Glomerular visceral epithelial cell (primary cell): ENCODE measurements at regions not wholly inside any gene's neighbourhood (a gene's known extent, or its start where the extent isn't known, plus 50 kb on each side); places are given as distances from the start of the nearest gene placed in this dataset.
"Not testable (repeated sequence)": the region's sequence is repeated elsewhere in the genome, so short reads cannot be mapped to it uniquely, and the experiment has no call there.

Experiments used
- DNase-seq: peaks from one replicate; pipeline ENCODE4 v3.0.0-alpha.2; 2016; ENCODE audit errors: extremely low spot score

DNA sequence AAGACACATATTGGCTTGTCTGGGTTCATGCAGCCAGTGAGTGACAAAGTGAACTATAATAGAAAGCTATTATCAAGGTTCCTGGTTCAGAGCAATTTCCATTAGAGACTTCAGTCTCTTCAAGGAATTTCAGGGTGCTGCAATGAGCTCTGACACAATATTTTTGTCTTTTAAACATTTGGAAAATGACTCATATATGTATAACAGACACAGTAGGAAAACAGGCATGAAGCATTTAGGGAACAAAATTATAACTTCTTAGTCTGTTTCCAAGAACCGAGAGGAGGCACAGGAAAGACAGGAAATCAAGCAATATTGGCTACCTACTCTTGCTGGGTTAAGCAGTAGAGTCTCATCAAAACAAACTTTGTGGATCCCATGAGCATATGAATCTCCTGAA is 170.4 kb downstream of the PTPRC start:
- DNase-seq = no peak

DNA sequence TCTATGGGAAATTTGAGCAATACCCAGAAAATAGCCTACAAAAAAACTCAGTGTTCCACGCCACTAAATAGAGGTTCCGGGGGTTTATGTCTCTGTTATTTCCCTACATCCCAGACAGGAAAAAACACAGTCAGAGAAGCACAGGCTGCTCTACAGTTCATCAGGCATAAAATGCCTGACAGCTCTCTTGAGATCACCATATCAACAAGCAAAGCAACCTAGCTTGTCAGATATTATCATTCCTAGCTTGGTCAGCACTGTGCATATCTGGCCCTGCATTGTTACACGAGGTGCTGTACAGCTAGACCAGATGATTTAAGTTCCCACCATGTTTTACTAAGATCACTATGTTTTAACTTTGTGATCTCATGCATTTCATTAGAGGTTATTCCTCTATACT is 172.6 kb downstream of the PTPRC start:
- no peak for DNase-seq

DNA sequence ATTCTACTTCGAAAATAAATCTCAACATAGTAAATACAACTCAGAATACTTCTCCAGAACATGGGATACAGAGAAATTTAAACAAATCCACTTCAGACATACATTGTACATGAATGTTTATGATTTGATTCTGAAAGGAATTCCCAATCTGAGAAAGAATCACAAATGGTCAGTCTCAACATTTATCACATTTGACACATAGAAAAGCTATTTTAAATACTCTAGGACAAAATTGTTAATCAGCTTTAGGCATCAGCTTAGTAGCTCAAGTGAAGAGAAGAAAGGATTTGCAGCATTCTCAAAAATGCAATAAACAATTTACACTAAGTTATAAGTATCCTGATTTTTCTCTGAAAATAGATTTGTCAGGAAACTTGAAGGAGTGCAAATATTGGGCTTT is 184.8 kb downstream of the PTPRC start:
- DNase-seq = no peak

DNA sequence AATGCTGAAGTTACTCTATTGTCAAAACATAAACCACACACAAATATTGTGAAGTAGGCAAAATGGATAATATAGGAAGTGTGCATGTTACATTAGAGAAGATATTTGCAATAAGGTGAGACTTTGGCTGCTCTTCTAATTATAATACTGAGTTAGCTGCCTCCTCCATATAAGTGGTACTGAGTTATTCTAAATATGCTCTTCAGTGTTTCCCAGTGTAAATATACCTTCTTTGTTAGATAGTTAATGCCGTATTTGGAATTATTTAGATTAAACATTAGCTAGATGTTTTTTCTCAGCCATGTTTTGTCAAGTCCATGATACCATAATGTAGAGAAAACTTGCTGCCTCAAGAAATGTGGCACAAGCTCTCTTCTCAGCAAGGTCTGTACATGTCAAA is 186.4 kb downstream of the PTPRC start:
- no peak for DNase-seq

DNA sequence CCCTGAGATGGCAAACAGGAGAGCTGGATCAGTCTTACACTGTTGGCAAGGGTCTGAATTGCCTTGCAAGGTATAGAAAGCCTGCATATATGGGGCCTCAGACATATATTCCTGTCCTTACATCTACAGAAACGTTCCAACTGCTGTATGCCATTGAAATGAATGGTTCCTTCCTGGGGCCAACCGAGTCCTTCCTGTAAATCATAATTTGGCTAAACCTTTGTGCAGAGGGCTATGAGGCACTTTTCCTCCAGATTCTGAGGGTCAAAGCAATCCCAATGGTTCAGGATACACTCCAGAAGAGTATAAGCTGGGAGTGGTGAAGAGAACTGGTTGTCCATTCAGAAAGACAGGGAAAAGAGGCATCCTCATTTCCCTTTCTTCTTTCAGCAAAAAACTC is 190.5 kb downstream of the PTPRC start:
- no peak for DNase-seq

DNA sequence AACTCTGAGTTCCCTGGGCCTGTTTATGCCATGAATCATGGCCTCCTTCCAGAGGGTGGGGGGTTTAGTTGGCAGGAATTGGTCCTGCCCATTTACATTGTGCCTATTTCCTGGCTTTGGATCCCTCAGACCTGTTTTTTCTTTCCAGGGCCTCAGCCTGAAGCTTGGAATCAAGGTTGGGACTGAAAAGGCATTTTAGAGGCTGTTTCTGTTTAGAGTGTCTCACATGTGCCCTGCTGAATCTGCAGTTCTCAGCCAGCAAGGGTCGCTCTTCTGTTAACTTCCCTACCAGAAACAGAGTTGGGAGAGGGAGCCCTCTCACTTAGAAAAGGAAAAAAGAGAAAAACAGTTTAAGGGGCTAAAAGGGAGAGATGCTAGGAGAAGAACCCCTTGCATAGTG is 191.1 kb downstream of the PTPRC start:
- peak; percentile 3 for DNase-seq

DNA sequence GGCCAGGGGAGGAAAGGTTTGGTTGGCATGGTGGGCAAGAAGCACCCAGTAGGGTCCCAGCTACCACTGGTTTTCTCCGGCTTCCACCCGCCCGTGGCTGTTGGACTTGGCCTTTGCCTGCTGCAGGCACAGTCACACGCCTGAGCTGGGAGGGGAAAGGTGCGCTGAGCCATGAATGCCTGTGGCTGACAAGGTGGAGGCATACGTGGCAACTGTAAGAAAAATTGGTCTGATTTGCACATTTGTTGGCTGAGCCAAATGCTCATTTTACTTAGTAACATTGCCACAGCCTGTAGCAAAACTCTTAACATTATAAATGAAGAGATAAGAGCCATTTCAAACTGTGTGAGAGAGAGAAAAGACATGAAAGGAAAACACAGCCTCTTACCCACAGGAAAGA is 191.6 kb downstream of the PTPRC start:
- DNase-seq = no peak

DNA sequence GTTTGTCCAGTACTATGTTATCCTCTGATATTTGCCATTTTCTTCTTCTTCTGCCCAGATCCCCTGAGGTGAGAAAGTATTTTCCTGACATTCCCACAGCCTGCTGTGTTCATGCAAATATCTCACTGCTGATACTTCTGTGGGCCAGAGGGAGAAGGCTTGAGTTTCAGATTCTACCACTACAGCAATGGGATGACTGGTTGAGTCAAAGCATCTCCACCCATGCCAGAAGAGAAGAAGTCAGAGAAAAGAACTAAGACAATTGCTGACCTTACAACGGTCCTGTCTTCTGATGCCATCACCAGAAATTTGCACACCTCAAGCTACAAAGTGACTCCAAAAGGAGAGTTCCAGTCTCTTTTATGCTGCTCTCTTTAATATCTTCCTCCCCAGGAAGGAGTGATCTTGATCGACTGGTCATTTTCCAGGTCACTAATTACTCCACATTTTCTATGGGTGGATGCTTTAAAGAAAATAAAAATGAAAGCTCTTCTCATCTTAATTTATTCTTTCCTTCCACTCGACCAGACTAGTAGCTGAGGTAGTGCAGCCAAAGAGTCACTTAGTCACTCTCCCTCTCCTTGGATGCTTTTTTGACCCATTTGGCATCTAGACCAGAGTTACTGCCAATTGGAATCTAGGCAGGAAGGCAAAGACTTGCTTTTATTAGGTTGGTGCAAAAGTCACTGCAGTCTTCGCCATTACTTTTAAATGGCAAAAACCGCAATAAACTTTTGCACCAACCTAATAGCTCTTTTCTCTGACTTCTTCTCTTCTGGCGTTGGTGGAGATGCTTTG is 195.1 kb downstream of the PTPRC start:
- no peak for DNase-seq

DNA sequence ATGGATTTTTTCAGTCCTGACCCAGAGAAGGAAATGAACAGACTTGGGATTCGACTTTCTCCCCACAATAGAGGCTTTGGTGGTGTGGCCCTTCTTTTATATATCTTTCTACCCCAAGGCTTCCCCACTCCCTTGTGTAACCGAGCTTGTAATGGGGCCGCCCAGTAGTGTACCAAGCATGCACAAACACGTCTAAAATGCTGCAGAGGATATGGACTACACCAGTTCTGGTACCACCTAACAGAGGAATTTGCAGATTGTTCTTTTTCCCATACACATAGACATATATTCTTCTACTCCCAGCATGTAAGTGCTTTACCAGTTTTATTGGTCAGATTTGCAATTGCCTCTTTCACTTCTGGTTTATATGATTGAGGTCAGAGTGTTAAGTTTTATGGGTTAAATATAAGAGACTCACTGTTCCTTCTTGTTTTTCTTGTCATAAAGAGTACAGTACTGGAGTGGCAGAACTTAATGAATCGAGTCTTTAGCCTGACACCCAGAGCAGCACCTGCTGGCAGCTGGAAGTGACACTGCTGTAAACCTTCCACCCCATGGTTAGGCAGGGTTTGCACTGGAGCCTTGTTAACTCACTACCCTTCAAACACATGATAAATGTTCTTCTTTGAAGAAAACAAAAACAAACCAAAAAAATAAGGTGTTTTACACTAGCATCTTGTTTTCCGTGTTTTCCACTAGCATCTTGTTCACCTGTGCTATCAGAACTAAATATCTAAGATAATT is 198.6 kb downstream of the PTPRC start:
- no peak for DNase-seq

DNA sequence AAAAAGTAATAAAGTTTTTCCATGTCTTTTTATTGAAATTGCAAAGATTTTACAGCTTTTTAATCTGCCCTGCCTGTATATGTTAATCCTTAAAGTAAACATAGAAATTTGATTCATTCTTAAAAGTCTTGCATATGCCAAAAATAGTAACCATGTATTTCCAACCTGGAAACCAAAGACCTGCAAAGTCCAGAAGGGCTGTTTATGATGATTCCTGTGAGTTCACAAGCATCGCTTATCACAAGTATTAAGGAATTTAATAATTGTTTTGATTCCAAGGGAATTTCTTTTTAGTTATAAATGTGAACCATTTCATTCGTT is 199.1 kb downstream of the PTPRC start:
- DNase-seq = no peak

DNA sequence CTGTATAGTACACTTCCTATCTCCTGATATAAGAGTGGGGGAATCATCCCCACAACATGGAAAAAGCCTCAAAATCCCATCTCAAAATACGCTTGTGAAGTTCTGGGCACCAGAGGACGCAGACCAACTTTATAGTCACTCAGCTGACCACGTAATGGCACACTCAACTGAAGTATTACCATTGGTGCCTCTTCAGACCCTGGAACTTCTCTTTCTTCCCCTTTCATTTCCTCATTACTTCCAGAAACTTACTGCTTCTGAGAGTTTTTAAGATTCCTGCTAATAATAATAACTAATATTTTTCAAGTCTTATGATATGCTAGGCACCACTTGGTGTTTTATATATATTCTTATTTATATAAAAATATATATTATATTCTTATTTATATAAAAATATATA is 202.6 kb downstream of the PTPRC start:
- no peak for DNase-seq

DNA sequence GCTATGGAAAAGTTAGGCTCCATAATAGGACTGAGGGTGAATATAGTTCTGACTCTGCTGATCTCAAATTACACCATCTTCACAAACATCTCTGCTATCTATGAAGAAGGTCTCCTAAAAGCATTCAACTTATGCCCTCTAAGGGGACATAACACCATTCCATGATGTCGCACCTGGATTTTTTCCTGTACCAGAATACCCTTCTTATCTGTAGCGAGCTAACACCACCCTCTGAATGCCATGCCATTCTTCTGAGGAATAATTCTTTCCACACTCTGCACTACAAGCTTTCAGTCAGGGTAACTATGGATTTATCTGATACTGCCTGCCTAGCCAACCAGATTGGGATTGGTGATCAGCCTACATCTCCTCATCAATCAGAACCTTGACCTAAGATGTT is 203.8 kb downstream of the PTPRC start:
- no peak for DNase-seq

DNA sequence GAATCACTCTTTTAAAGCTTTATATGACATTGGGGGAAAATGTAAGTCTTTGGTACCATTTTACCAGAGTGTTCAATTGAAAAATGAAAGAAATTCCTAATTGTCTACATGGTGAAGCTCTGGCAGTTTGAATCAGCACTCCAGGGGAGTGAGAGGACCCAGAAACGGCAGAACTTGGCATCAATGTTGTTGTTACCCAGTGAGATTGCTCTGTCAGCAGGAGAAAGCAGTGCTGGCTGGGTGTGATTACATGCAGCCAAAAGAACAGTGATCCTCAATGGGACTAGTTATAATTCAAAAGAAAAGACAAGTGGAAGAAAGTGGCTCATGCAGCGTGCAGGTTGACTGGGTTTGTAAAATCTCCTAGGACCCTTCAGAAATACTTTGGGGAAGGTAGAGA is 206.4 kb downstream of the PTPRC start:
- no peak for DNase-seq

DNA sequence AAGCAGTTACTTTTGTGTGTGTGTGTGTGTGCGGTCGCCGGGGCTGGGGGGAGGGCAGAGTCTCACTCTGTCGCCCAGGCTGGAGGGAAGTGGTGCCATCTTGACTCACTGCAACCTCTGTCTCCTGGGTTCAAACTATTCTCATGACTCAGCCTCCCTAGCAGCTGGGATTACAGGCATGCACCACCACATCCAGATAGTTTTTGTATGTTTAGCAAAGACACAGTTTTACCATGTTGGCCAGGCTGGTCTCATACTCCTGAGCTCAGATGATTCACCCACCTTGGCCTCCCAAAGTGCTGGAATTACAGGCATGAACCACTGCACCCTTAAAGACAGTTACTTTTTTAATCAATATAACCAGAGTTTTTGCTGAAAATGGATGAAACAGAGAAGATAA is 207.0 kb downstream of the PTPRC start:
- DNase-seq = peak; percentile 17

DNA sequence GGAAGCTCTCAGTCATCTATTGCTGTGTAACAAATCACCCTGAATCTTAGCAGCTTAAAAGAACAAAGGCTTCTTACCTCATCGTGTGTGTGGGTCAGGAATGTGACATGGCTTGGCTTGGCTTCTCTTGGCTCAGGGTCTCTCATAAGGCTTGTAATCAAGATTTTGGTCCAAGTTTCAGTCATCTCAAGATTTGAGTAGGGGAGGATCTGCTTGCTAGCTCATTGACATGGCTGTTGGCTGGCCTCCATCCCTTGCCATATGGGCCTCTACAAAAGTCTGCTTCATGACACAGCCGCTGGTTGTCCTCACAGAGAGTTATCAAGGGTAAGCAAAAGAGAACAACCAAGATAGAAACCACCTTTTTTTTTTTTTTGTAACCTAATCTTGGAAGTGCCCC is 207.7 kb downstream of the PTPRC start:
- DNase-seq = no peak

DNA sequence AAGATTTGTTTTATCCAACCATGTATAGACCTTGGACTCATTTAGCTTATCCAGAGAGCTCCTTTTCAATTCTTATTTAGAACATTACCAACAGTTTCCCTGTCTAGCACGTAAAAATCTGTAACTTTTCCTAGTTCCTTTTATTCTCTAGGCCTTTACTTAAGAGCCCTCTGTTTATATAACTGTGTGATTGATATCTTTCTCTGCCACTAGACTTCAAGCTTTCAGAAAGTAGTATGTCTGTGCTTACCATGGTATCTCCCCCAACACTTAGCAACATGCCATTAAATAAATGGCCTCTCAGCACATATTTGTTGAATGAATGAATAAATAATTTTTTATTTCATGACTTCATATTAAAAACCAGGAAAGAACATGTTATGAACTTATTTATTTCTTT is 209.4 kb downstream of the PTPRC start:
- DNase-seq = no peak

DNA sequence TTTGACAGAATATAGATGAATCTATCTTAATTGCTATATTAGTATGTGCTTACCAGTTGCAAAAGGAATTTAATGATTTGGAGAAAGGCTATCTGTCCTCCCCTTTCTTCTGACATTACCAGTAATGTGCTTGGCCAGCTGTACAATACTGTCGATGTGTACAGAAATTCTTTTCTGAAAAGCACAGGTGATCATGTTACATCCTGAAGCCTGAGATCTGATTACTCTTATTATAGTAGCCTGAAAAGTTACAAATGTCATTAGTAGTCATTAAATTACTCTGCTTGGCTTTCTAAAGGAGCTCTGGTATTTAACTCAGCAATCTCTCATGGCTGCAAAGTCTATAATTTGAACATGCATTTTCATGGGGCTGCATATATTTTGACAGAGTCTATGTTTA is 209.8 kb downstream of the PTPRC start:
- DNase-seq = no peak

DNA sequence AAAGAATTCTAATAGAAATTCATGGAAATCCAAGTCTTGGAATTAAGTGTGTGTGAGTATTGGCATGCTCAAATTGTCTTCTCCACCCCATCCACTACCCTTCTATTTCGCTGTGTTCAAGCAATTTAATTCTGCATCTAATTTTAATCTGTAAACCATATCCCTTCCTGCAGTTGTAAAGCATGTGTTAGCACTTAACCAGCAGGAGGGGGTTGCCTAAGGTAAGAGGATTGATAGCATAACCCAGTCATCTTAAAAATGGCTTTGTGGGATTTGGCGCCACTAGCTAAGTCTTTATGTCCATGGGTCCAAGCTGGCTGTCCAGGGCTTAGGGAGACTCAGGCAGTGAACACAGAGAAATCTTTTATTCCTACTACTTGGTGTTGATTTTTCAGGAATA is 210.3 kb downstream of the PTPRC start:
- no peak for DNase-seq

DNA sequence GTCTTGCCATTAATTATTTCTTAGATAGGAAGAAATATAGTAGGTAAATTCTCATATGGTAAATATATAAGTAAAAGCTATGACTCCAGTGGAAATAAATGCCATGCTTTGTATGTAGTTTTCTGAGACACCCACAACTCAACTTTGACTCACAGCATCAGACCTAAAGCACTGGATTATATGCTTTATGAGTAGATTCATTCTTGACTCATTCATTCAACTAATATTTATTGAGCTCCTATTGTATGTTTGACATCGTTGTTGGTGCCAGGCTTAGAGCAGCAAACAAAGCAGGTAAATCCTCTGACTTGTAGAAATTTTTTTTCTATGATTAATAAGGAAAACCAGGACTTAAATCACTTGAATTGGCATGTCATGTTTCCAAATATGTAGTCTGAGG is 211.4 kb downstream of the PTPRC start:
- DNase-seq = no peak

DNA sequence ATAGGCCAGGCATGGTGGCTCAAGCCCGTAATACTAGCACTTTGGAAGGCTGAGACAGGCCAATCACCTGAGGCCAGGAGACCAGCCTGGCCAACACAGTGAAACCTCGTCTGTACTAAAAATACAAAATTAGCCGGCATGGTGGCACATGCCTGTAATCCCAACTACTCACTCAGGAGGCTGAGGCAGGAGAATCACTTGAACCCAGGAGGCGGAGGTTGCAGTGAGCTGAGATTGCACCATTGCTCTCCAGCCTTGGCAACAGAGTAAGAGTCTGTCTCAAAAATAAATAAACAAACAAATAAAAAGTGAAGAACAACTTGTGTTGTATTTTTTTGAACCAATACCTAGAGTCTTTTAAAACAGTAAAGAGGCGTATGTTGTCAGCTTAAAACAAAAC is 212.1 kb downstream of the PTPRC start:
- DNase-seq = not testable (repeated sequence)

DNA sequence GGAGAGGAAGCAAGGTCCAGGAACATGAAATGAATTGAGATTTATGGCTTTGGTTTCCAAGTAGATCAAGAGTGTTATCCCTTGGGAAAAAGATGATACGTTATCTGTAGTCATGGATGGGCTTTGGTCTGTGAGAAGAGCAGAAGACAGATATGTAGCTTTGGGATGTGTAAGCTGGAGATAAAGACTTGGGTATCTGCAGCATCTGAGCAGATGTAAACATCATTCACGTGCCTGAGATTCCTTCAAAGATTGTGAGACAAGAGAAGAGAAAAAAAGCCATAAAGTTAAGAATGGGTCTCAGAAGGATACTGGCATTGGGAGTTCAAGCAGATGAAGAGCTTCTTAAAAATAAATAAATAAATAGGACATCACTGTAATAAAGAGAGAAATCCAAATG is 217.8 kb downstream of the PTPRC start:
- no peak for DNase-seq

DNA sequence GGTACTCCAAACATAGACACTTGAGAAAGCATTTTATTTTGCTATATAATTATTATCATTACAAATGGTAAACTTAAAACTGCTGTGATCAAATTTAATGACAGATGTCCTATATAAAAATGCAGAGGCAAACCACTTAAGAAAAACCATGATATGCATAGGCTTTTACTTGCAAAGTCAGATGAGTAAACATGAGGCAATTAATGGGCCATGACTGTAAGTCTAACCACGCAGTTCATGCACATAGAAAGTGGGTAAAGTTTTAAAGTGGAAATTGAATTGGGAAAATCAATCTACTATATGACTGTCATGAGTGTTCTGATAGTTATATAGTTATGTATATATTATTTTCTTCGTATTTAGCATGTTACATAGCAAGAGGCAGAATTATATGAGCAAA is 219.2 kb downstream of the PTPRC start:
- DNase-seq = peak; percentile 42

DNA sequence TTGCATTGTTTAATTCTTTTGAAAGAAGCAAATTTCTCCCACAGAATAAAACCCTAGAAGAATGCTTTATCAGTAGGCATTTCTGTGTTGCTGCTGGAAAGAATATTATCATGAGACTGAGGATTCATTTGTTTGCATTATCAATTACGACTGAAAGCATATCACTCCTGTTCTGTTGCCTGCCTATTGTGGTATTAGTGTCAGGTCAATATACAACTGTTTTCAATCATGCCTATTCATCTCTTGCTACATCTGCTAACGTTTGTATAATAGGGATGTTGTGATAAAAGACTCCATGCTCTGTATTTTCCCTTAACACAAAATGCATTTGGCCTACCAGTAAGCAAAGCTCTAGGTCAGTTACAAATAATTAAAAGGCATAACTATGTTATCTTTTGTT is 221.5 kb downstream of the PTPRC start:
- no peak for DNase-seq

DNA sequence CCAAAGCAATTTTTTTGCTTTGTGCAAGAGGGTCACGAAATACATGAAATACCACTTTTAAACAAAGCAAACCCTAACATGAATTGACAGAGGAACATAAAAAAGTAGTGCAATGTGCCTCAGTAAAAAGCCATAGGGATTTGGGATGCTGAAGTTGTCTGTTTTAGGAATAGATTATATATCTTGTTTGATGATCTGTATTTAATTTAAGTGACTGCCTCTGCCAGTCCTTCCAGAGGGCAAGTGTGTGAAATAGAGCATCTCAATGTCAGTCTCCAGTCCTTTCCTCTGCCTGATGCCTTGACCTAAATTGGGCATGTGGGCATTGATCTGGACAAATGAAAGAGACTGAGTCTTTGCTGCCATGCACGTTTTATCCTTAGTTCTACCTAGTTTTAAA is 222.8 kb downstream of the PTPRC start:
- DNase-seq = no peak
